Hepatocyte (in vitro differentiated cells): ENCODE measurements at regions not wholly inside any gene's neighbourhood (a gene's known extent, or its start where the extent isn't known, plus 50 kb on each side); places are given as distances from the start of the nearest gene placed in this dataset.
A peak's percentile ranks its signal among the peaks of the same experiment; 100 is the strongest.

ENCODE experiments used
- DNase-seq: peaks from one replicate; pipeline ENCODE4 v3.0.0-alpha.2; 2016; ENCODE audit warnings: low spot score
- H2AFZ ChIP-seq: fragments of 200-600 bp; sonication (generic); 2 replicates; pipeline ENCODE4 v1.6.0; 2016; ENCODE audit warnings: antibody characterized with exemption, mild to moderate bottlenecking
- H3K27ac ChIP-seq: fragments of 200-600 bp; sonication (generic); 2 replicates; pipeline ENCODE4 v1.5.1; 2016; ENCODE audit warnings: mild to moderate bottlenecking
- H3K27me3 ChIP-seq: fragments of 200-600 bp; sonication (generic); 2 replicates; pipeline ENCODE4 v1.6.1; 2016
- H3K36me3 ChIP-seq: fragments of 200-600 bp; sonication (generic); replicated peaks from 2 replicates; pipeline ENCODE4 v1.5.1; 2016; ENCODE audit warnings: low read depth; ENCODE audit not compliant: insufficient read depth
- H3K4me1 ChIP-seq: fragments of 200-600 bp; sonication (generic); 2 replicates; pipeline ENCODE4 v1.5.1; 2016; ENCODE audit warnings: mild to moderate bottlenecking, moderate library complexity; ENCODE audit not compliant: insufficient read depth
- H3K4me2 ChIP-seq: fragments of 200-600 bp; sonication (generic); 2 replicates; pipeline ENCODE4 v1.6.0; 2016
- H3K4me3 ChIP-seq: fragments of 200-600 bp; sonication (generic); 2 replicates; pipeline ENCODE4 v1.5.1; 2016; ENCODE audit warnings: mild to moderate bottlenecking
- H3K79me2 ChIP-seq: fragments of 200-600 bp; sonication (generic); 2 replicates; pipeline ENCODE4 v1.6.0; 2017; ENCODE audit warnings: mild to moderate bottlenecking
- H3K9me2 ChIP-seq: fragments of 200-600 bp; sonication (generic); replicated peaks from 2 replicates; pipeline ENCODE4 v1.6.0; 2017; ENCODE audit warnings: mild to moderate bottlenecking; ENCODE audit not compliant: insufficient read depth
- H3K9me3 ChIP-seq: fragments of 200-600 bp; sonication (generic); 2 replicates; pipeline ENCODE4 v1.5.1; 2016; ENCODE audit warnings: low read depth, mild to moderate bottlenecking
- H4K20me1 ChIP-seq: fragments of 200-600 bp; sonication (generic); 2 replicates; pipeline ENCODE4 v1.6.0; 2016; ENCODE audit warnings: mild to moderate bottlenecking; ENCODE audit not compliant: insufficient read depth, poor library complexity, severe bottlenecking
- EZH2 ChIP-seq: fragments of 200-600 bp; sonication (generic); IDR thresholded peaks from 2 replicates; pipeline ENCODE4 v1.6.1; 2016; ENCODE audit warnings: antibody characterized with exemption, mild to moderate bottlenecking, borderline replicate concordance
- EZH2phosphoT487 ChIP-seq: fragments of 200-600 bp; sonication (generic); IDR thresholded peaks from one replicate; pipeline ENCODE4 v1.6.1; 2018; ENCODE audit warnings: antibody characterized with exemption, mild to moderate bottlenecking, low read depth, moderate library complexity; ENCODE audit not compliant: unreplicated experiment, severe bottlenecking
- WGBS: methylation state at CpG from one replicate; pipeline ENCODE4 v1.1.6; 2016; ENCODE audit warnings: low lambda C conversion rate; ENCODE audit errors: missing lambda C conversion rate; 5-methylcytosine and 5-hydroxymethylcytosine counted together
- TF ChIP-seq, protein P1 (sequence below): fragments of 200-600 bp; sonication (generic); IDR thresholded peaks from 2 replicates; pipeline ENCODE4 v1.5.1; 2016; ENCODE audit warnings: antibody characterized with exemption, mild to moderate bottlenecking; ENCODE audit not compliant: poor library complexity

DNA sequence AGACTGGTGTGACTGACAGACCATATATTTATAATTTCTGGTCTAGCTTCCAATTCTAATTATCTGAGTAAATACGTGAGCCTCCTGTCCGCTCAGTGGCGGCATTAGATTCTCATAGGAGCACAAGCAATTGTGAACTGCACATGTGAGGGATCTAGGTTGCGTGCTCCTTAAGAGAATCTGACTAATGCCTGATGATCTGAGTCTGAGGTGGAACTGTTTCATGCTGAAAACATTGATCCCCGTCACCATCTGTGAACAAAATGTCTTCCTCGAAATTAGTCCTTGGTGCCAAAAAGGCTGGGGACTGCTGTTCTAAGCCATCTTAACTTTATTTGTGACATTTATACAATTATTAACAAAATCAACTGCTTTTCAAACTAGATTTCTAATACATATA, 164.7 kb upstream of the MEOX2 start:
- Histone ChIP-seq H3K36me3 (no peaks in the 10 kb centered on the region), H3K4me2 (no peak overlapping the region), H4K20me1 (no peaks in the 10 kb centered on the region), H3K27ac (no peak overlapping the region), H3K4me1 (no peaks in the 10 kb centered on the region), H3K4me3 (no peak overlapping the region), H3K27me3 (no peaks in the 10 kb centered on the region), H3K9me2 (no peaks in the 10 kb centered on the region), H3K9me3 (no peaks in the 10 kb centered on the region), H2AFZ (no peak overlapping the region), H3K79me2 (no peaks in the 10 kb centered on the region)
- WGBS: 84% methylated on average over 6 of the region's 6 CpGs
- TF ChIP-seq EZH2 (no peak), EZH2phosphoT487 (no peak)
- TF ChIP-seq, protein P1, sequence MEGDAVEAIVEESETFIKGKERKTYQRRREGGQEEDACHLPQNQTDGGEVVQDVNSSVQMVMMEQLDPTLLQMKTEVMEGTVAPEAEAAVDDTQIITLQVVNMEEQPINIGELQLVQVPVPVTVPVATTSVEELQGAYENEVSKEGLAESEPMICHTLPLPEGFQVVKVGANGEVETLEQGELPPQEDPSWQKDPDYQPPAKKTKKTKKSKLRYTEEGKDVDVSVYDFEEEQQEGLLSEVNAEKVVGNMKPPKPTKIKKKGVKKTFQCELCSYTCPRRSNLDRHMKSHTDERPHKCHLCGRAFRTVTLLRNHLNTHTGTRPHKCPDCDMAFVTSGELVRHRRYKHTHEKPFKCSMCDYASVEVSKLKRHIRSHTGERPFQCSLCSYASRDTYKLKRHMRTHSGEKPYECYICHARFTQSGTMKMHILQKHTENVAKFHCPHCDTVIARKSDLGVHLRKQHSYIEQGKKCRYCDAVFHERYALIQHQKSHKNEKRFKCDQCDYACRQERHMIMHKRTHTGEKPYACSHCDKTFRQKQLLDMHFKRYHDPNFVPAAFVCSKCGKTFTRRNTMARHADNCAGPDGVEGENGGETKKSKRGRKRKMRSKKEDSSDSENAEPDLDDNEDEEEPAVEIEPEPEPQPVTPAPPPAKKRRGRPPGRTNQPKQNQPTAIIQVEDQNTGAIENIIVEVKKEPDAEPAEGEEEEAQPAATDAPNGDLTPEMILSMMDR: no peak
- DNase-seq: no peak

DNA sequence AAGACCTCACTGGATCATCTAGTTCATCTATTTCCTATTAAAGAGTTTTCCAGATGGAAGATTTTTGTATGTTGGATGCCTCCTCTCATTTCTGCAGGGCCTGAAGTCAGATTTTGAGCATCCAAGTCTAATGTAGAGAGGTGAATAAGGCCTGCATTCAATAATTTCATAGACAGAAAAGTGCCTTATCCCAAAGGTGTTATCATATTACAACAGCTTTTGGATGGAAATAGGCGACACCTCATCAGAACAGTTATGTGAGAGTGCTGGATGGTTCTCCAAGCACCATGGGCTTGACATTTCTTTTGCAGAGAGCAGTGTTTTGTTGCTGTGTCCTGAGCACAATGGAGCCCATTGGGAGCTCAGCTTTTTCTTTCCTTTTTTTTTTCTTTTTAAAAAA, 162.4 kb upstream of the MEOX2 start:
- Histone ChIP-seq H2AFZ (no peak overlapping the region), H3K27me3 (no peaks in the 10 kb centered on the region)
- 100% methylated on average over 1 of the region's 1 CpG for WGBS

DNA sequence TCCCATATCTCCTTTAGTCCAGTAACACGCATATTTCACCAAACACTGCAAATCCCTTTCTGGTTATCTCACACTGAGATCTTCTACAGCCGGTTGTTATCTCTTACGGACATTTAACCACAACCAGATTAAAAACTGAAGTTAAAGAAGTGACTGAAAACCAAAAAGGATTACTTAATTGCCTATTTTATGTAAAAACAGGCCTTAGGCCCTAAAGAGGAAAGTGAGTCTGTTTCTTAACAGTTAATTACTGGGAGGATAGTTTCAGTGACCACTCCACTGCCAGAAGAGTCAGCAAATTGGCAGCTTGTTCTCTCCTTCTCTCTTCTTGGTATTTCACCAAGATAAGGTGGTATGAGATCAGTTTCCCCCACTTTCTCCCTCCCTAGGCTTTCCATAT, 161.9 kb upstream of the MEOX2 start:
- Histone ChIP-seq H2AFZ (peak overlapping the region; percentile 26), H3K4me1 (no peaks in the 10 kb centered on the region), H3K27ac (no peak overlapping the region), H3K4me3 (no peak overlapping the region), H3K9me3 (no peaks in the 10 kb centered on the region), H3K27me3 (no peaks in the 10 kb centered on the region), H3K9me2 (no peaks in the 10 kb centered on the region), H3K79me2 (no peaks in the 10 kb centered on the region), H3K36me3 (no peaks in the 10 kb centered on the region), H3K4me2 (no peak overlapping the region), H4K20me1 (no peaks in the 10 kb centered on the region)
- WGBS: 24% methylated on average over 3 of the region's 3 CpGs
- TF ChIP-seq, protein P1: no peak
- no peak for TF ChIP-seq EZH2
- no peak for TF ChIP-seq EZH2phosphoT487
- DNase-seq: no peak

More for the DNA sequence above, 162.4 kb upstream of the MEOX2 start:
- no peak for DNase-seq
- H3K9me3 ChIP-seq: no peaks in the 10 kb centered on the region
- no peaks in the 10 kb centered on the region for H4K20me1 ChIP-seq
- no peaks in the 10 kb centered on the region for H3K4me1 ChIP-seq
- TF ChIP-seq, protein P1: no peak
- TF ChIP-seq EZH2phosphoT487: no peak
- no peak for TF ChIP-seq EZH2
- no peak overlapping the region for H3K4me2 ChIP-seq
- H3K79me2 ChIP-seq: no peaks in the 10 kb centered on the region
- no peaks in the 10 kb centered on the region for H3K36me3 ChIP-seq
- H3K4me3 ChIP-seq: no peak overlapping the region
- no peaks in the 10 kb centered on the region for H3K9me2 ChIP-seq
- no peak overlapping the region for H3K27ac ChIP-seq

DNA sequence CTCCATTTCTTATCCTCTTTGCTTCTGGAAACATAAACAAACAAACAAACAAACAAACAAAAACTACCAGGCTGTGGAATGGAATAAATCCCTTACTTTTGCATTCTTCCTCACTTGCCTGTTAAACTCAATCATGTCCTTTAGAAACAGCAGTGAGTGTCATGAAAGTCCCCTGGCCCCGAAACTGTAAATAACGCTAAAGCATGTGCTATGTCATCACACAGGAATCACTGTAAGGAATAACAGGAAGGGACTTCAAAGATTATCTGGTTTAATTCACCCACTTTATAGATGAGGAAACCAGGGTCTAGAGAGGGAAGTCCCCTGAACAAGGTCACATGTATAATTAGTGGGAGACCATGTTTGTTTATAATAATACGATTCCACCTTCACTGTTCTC, 159.4 kb upstream of the MEOX2 start:
- Histone ChIP-seq H3K36me3 (no peaks in the 10 kb centered on the region), H2AFZ (no peak overlapping the region), H3K27me3 (no peaks in the 10 kb centered on the region), H3K79me2 (no peaks in the 10 kb centered on the region), H4K20me1 (no peaks in the 10 kb centered on the region), H3K9me2 (no peaks in the 10 kb centered on the region), H3K4me1 (no peaks in the 10 kb centered on the region), H3K4me3 (no peak overlapping the region), H3K9me3 (no peaks in the 10 kb centered on the region), H3K4me2 (no peak overlapping the region), H3K27ac (no peak overlapping the region)
- no peak for DNase-seq
- WGBS: 69% methylated on average over 3 of the region's 3 CpGs
- TF ChIP-seq EZH2 (no peak), EZH2phosphoT487 (no peak)
- TF ChIP-seq, protein P1: no peak
